Esophagus squamous epithelium (tissue), 4 donors: ENCODE measurements at regions not wholly inside any gene's neighbourhood (a gene's known extent, or its start where the extent isn't known, plus 50 kb on each side); places are given as distances from the start of the nearest gene placed in this dataset.

Experiments used
- CTCF ChIP-seq, 6 experiments: fragments of 450-650 bp in 4 of 6; fragments of 200-600 bp in 2 of 6; sonication (generic) in 2 of 6; IDR thresholded peaks; one replicate each; pipeline ENCODE4 v1.5.1; 2016 to 2019; ENCODE audit warnings: antibody characterized with exemption in 6 of 6, mild to moderate bottlenecking in 4 of 6, moderate library complexity in 4 of 6
- POLR2A ChIP-seq, 4 donors: fragments of 450-650 bp; IDR thresholded peaks; one replicate each; pipeline ENCODE4 v1.6.1; 2017; ENCODE audit warnings: antibody characterized with exemption in 4 of 4, mild to moderate bottlenecking in 4 of 4, moderate library complexity in 3 of 4

- no peak for TF ChIP-seq CTCF (IDR thresholded peaks at IDR 0.05)
- no peak for TF ChIP-seq POLR2A (IDR thresholded peaks at IDR 0.05)
Observed at GRCh38 chr12:13882176-13882575, 99.2 kb downstream of the GRIN2B start.
